ENCODE measurements at regions not wholly inside any gene's neighbourhood (a gene's known extent, or its start where the extent isn't known, plus 50 kb on each side); places are given as distances from the start of the nearest gene placed in this dataset.

- Histone ChIP-seq H3K4me1 (ENCODE audit: insufficient read depth, low read length) (no peaks in the 10 kb centered on the region), H3K4me3 (ENCODE audit: insufficient read depth, low read depth, low read length) (no peak overlapping the region), H4K20me1 (ENCODE audit: insufficient read depth, low read length) (no peaks in the 10 kb centered on the region), H3K4me2 (ENCODE audit: low read length) (no peak overlapping the region), H2AFZ (ENCODE audit: low read depth, low read length) (no peak overlapping the region), H3K79me2 (ENCODE audit: insufficient read depth, low read length) (no peaks in the 10 kb centered on the region), H3K9ac (ENCODE audit: low read length) (no peak overlapping the region), H3K27me3 (ENCODE audit: insufficient read depth, low read length) (no peaks in the 10 kb centered on the region), H3K36me3 (ENCODE audit: insufficient read depth, low read length) (no peaks in the 10 kb centered on the region), H3K27ac (ENCODE audit: low read depth, low read length) (no peak overlapping the region), H3K9me3 (ENCODE audit: insufficient read depth, low read depth, low read length) (no peaks in the 10 kb centered on the region)
- H3K36me3 Mint-ChIP-seq (ENCODE audit: low read depth, unreplicated experiment), result no peaks in the 10 kb centered on the region
- TF ChIP-seq EZH2 (IDR thresholded peaks at IDR 0.05; ENCODE audit: insufficient read depth, low read length) (no peak), CTCF (IDR thresholded peaks at IDR 0.05; ENCODE audit: insufficient read depth, low read depth, low read length) (no peak)
- FAIRE-seq (no peak), DNase-seq (ENCODE audit: low read depth) (no peak)
- no peak overlapping the region for H3K4me3 Mint-ChIP-seq (ENCODE audit: unreplicated experiment)
- no peak overlapping the region for H3K27ac Mint-ChIP-seq (ENCODE audit: unreplicated experiment)
- no peaks in the 10 kb centered on the region for H3K4me1 Mint-ChIP-seq (ENCODE audit: low read depth, unreplicated experiment)
- H3K27me3 Mint-ChIP-seq (ENCODE audit: low read depth, unreplicated experiment), result no peaks in the 10 kb centered on the region
- H3K9me3 Mint-ChIP-seq (ENCODE audit: unreplicated experiment), result peaks cover 6% of the 10 kb centered on the region
Measured at GRCh38 chr5:21694567-21694966, 1158.6 kb downstream of the CDH12 start.

DNA sequence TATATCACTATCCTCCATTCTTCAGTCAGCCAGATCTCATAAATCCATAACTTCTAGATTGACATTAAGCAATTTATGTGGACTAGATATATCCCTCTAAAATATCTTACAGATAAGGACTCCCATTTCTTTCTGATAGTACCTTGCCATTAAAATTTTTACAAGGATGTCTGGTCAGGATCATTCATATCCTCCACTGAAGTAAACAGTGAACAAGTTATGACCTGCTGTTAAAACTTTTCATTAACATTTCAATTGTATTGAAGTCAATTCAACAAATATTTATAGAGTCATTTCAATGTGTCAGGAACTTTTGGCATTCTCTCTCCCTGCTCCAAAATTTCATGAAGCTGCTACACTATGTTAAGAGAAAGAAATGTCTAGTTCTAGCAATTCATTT, 1159.6 kb downstream of the CDH12 start:
- no peaks in the 10 kb centered on the region for H3K36me3 ChIP-seq (ENCODE audit: insufficient read depth, low read length)
- no peaks in the 10 kb centered on the region for H3K9me3 ChIP-seq (ENCODE audit: insufficient read depth, low read depth, low read length)
- H3K4me3 Mint-ChIP-seq (ENCODE audit: unreplicated experiment), result no peak overlapping the region
- H3K9ac ChIP-seq (ENCODE audit: low read length), result no peak overlapping the region
- no peaks in the 10 kb centered on the region for H3K4me1 ChIP-seq (ENCODE audit: insufficient read depth, low read length)
- H3K9me3 Mint-ChIP-seq (ENCODE audit: unreplicated experiment), result peaks cover 6% of the 10 kb centered on the region
- no peak for TF ChIP-seq EZH2 (IDR thresholded peaks at IDR 0.05; ENCODE audit: insufficient read depth, low read length)
- TF ChIP-seq CTCF (IDR thresholded peaks at IDR 0.05; ENCODE audit: insufficient read depth, low read depth, low read length), result no peak
- H3K79me2 ChIP-seq (ENCODE audit: insufficient read depth, low read length), result no peaks in the 10 kb centered on the region
- H3K27me3 ChIP-seq (ENCODE audit: insufficient read depth, low read length), result no peaks in the 10 kb centered on the region
- H3K27ac ChIP-seq (ENCODE audit: low read depth, low read length), result no peak overlapping the region
- H3K27ac Mint-ChIP-seq (ENCODE audit: unreplicated experiment), result no peak overlapping the region
- no peaks in the 10 kb centered on the region for H3K27me3 Mint-ChIP-seq (ENCODE audit: low read depth, unreplicated experiment)
- H3K4me1 Mint-ChIP-seq (ENCODE audit: low read depth, unreplicated experiment), result peaks cover 4% of the 10 kb centered on the region
- H3K4me2 ChIP-seq (ENCODE audit: low read length), result no peak overlapping the region
- H4K20me1 ChIP-seq (ENCODE audit: insufficient read depth, low read length), result no peaks in the 10 kb centered on the region
- no peak overlapping the region for H3K4me3 ChIP-seq (ENCODE audit: insufficient read depth, low read depth, low read length)
- DNase-seq (ENCODE audit: low read depth) (no peak), FAIRE-seq (no peak)
- no peak overlapping the region for H2AFZ ChIP-seq (ENCODE audit: low read depth, low read length)
- no peaks in the 10 kb centered on the region for H3K36me3 Mint-ChIP-seq (ENCODE audit: low read depth, unreplicated experiment)

DNA sequence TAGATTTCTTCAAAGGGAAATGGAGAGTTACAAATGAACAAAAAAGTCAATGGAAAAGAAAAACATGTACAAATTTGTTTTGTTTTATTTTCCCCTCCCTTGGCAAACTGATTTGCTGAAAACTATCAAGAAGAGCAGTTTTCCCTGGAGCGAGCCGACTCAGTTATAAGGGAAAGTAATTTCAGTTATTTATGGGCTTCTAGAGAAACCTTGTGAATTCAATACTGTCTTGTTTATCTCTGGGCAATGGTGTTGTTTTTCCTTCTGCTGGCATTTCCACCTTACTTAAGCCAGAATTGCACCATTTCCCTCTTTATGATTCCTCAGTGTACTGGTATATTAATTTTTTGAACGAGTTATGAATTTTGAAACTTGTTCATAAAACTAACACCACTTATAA, 1163.6 kb downstream of the CDH12 start:
- no peaks in the 10 kb centered on the region for H3K9me3 ChIP-seq (ENCODE audit: insufficient read depth, low read depth, low read length)
- H3K4me3 ChIP-seq (ENCODE audit: insufficient read depth, low read depth, low read length), result no peak overlapping the region
- no peaks in the 10 kb centered on the region for H3K79me2 ChIP-seq (ENCODE audit: insufficient read depth, low read length)
- Mint-ChIP-seq H3K9me3 (ENCODE audit: unreplicated experiment) (no peaks in the 10 kb centered on the region), H3K4me3 (ENCODE audit: unreplicated experiment) (no peak overlapping the region), H3K27me3 (ENCODE audit: low read depth, unreplicated experiment) (no peaks in the 10 kb centered on the region), H3K4me1 (ENCODE audit: low read depth, unreplicated experiment) (peaks cover 6% of the 10 kb centered on the region), H3K36me3 (ENCODE audit: low read depth, unreplicated experiment) (no peaks in the 10 kb centered on the region), H3K27ac (ENCODE audit: unreplicated experiment) (no peak overlapping the region)
- H3K4me1 ChIP-seq (ENCODE audit: insufficient read depth, low read length), result peaks cover 5% of the 10 kb centered on the region
- H3K36me3 ChIP-seq (ENCODE audit: insufficient read depth, low read length), result no peaks in the 10 kb centered on the region
- no peaks in the 10 kb centered on the region for H3K27me3 ChIP-seq (ENCODE audit: insufficient read depth, low read length)
- H3K9ac ChIP-seq (ENCODE audit: low read length), result no peak overlapping the region
- DNase-seq (ENCODE audit: low read depth) (no peak), FAIRE-seq (no peak)
- H4K20me1 ChIP-seq (ENCODE audit: insufficient read depth, low read length), result no peaks in the 10 kb centered on the region
- no peak overlapping the region for H3K4me2 ChIP-seq (ENCODE audit: low read length)
- TF ChIP-seq CTCF (IDR thresholded peaks at IDR 0.05; ENCODE audit: insufficient read depth, low read depth, low read length) (no peak), EZH2 (IDR thresholded peaks at IDR 0.05; ENCODE audit: insufficient read depth, low read length) (no peak)
- no peak overlapping the region for H3K27ac ChIP-seq (ENCODE audit: low read depth, low read length)
- no peak overlapping the region for H2AFZ ChIP-seq (ENCODE audit: low read depth, low read length)
